IPS-11a (cell line): ENCODE measurements at regions not wholly inside any gene's neighbourhood (a gene's known extent, or its start where the extent isn't known, plus 50 kb on each side); places are given as distances from the start of the nearest gene placed in this dataset.
A peak's percentile ranks its signal among the peaks of the same experiment; 100 is the strongest.
"Not testable (repeated sequence)": the region's sequence is repeated elsewhere in the genome, so short reads cannot be mapped to it uniquely, and the experiment has no call there.

Experiments used
- H3K4me3 ChIP-seq: one replicate; pipeline ENCODE4 v1.5.1; 2013; ENCODE audit warnings: low read depth, low read length, control low read depth

DNA sequence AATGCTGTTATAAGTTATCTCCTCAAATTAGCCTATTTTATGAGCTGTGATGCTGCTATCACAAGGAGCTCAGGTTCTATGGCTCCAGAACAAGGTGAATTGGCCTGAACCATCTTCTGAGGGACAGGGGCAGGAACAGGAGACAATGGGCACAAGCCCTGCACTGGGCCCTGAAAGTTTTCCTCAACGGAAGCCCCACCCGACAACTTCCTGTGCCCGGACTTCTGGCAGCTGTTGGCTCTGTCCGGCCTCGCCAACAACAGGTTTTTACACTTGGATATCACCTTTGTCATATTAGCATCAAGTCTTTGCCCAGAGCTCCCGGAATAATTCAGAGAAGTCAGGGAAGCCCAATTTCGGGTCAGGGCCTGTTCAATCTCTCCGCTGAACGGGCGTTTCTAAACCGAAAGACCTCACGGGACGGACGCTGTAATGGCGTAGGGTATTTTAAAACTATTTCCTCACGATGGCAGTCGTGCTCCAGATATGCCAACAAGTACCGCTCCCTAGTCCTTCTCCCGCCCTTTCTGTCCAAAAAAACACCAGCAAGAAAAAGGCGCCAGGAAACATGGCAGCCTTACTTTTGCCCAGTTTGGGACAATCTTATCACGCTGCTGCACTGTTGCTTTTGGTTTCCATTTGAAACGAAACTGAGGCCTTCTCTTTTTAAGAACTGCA lies 201.0 kb upstream of the STK26 start:
- H3K4me3 ChIP-seq = no peak overlapping the region

DNA sequence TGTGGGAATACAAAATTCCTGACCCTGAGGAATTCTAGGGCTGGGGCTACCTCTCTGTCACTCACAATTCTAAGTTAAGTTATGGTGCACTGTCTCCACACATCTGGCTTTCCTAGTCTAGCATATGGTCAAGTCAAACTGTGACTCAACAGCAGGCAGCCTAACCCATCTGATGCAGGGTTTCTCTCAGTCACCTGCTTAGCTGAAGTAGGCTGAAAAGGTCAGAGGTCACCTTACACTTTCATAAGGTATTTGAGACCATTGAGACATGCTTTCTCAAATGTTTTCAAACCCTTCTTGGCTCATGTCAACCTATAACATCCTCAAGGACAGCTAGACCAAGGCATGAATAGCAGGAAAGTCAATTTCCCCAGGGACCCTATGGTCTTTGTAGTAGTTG lies 196.5 kb upstream of the STK26 start:
- H3K4me3 ChIP-seq = no peak overlapping the region

DNA sequence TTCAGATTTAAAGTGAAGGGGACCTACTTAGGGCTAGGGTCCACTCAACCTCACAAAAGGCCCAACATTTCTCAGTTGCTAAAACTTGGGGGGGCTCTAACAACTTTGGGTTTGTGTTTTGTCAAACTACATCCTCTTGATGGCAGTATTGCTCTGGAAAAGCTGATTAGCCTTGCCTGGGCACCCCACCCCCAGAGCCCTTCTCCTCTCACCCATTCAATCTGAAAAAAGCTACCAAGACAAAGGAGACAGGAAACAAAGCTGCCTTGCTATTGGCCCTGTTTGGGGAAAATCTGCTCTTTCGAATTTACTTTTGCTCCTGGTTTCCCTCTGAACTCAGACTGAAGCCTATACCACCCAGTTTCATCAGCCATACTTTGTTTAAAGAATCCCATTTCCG lies 195.2 kb upstream of the STK26 start:
- H3K4me3 ChIP-seq = peak overlapping the region; percentile 27

DNA sequence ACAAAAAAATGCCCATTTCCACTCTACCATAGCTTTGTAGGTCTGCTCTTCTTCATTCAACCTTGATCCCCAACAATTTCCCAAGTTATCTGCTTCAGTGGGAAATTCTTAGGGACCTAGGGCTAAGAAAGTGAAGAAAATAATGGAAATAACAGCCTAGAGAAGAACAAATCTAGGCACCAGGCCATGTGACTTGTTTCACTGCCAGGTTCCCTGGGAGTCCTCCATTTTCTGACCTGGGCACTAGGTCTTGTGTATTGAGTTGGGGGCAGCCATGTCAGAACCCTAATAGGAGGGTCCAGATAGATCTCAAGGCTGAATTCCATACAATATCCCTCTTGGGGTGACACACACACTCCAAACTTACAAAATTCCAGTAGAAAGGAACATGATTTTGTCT lies 194.6 kb upstream of the STK26 start:
- peak overlapping the region; percentile 69 for H3K4me3 ChIP-seq

DNA sequence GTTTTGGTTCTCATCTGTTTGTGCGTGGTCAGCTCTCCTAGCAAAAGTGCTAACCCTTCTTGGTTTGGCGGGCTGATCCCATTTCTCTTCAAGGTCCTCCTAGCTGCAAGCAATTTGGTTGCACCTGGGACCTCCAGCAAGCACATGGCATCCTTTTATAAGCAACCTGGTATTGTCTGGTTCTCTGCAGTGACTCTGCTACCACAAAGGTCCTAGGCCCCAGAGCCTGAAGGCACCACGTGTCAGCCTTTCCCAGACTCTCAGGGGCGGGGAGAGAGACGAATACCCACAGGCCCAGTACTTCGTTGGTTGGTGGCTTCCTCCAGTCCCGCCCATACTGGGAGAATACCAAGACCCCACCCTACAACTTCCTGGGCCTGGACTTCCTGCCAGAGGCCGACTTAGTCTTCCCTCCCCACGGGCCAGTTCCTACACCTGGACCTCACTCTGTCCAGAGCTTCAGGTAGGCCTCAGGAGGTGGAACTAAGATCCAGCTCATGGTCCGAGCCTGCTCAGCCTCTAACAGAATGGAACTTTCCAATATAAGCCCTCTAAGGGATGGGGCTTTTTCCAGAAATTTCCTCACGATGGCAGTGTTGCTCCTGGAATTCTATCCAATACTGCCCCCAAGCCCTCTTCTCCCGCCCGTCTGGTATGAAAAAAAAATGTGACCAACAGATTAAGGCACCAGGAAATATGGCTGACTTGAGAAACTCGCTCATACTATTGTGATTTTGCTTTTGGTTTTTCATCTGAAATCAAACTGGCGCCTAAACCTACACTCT lies 192.5 kb upstream of the STK26 start:
- peak overlapping the region; percentile 69 for H3K4me3 ChIP-seq

DNA sequence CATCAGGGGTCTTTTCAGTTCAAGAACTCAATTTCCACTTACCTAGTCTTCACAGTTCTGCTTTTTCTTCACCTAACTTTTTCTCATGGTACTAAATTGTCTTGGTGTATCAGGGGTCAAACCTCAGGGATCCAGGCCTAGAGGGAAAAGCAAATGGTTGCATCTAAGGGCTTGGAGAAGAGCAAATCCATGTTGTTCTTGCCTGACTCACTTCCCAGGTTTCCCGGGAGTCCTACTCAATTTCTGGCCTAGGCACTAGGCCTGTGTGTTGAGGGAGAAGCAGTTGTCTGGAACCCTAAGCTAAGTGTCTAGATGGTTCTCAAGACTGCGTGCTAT lies 191.9 kb upstream of the STK26 start:
- peak overlapping the region; percentile 29 for H3K4me3 ChIP-seq

DNA sequence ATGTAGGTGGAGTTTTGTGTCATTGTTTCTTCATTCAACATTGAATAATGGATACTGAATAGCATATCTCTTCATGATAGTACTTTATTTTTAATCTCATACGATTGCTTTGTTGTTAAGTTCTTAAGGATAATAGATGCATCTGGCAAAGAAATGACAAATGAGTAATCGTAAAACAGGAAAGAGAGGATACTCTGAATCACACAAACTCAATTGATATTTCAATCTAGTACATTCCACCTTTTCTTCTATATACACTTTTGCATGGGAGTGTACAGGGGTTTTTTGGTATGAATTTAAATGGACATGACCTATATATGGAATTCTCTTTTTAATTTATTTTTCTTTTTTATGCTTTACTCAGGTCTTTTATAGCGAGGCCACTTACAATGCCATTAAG lies 186.9 kb upstream of the STK26 start:
- H3K4me3 ChIP-seq = no peak overlapping the region

DNA sequence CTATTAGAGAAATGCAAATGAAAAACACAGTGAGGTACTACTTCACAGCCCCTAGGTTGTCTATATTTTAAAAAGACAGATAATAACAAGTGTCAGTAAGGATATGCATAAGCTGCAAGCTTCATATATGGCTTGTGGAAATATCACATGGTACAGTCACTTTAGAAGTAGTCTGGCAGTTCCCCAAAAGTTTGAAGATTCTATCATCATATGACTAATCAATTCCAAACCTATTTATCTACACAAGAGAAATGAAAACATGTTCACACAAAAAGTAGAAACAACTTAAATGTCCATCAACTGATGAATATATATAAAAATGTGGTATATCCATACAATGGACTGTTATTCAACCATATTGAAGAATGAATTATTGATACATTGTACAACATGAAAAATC lies 185.8 kb upstream of the STK26 start:
- H3K4me3 ChIP-seq = no peak overlapping the region

DNA sequence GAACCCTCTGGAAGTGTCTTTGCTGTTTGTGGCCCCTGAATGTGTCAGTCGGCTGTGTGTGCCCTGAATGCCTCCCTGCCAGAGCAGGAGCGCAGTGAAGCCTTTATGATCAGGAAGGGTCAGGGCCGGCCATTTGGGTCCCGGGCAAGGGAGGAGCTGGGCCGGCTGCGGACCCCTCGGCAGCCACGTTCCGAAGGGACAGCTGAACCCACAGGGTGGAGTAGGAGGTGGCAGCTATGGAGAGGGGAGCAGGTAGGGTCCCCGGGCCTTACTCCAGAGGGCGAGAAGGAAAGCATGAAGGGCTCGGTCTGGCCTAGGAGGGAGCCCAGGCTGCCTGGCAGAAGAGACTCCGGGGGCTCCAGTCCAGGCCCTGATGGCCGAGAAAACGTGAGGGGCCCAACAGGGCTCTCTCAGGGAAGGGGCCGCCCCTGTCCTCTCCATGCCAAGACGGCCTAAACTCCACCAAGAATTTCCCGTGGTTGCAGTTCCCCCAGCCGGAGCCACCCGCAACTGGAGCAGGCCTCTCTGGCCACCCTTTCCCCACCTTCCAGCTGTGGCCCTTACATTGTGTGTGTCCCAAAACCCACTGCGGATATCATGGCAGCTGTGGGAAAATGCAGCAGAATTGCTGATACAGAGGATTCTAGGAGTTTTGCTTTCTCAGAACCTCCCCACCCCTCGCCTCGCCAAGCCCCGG lies 182.2 kb upstream of the STK26 start:
- no peak overlapping the region for H3K4me3 ChIP-seq

DNA sequence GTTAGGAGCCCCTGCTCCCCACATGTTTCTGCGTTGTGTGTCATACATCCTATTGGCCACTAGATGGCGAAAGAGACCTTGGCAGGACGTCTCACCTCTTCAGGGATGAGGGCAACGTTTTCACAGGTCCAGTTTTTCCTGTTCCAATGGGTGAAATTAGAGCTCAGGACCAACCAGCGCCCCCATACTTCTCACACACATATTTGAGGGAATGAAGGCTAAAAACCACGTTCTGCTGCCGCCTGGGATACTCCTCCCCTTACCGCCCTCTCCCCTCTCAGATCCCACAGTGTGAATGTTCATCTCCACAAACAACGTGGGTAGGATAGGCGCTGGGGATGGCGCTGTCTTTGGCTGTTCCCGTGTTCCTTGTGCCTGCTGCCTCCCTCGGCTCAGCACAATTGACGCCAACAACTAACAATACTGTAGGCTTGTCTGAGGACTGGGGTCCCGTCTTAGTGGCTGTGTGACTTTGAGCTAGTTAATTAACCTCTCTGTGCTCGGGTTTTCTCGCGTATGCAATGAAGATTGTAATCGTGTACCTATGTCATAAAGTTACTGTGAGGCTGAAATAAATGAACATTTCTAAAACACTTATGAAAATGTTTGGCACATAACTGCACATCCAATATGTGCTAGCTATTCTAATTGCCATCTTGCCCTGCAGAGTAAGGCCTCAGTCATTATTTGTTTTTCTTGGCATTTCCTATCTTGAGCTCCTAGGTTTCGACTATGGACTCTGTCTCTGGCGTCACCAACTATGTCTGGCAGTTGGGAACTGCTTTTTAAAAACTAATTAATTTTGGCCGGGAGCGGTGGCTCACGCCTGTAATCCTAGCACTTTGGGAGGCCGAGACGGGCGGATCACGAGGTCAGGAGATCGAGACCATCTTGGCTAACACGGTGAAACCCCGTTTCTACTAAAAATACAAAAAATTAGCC lies 181.3 kb upstream of the STK26 start:
- H3K4me3 ChIP-seq = no peak overlapping the region

DNA sequence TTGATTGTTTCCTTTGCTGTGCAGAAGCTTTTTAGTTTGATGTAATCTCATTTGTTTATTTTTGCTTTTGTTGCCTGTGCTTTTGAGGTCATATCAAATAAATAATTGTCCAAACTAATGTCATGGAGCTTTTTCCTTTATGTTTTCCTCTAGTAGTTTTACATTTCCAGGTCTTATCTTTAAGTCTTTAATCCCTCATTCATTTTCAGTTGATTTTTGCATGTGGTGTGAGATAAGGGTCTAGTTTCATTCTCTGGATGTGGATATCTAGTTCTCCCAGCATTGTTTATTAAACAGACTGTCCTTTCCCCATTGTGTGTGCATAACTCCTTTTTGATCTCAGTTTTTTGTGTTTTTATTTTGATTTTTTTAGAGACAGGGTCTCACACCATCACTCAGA lies 179.1 kb upstream of the STK26 start:
- H3K4me3 ChIP-seq = no peak overlapping the region

DNA sequence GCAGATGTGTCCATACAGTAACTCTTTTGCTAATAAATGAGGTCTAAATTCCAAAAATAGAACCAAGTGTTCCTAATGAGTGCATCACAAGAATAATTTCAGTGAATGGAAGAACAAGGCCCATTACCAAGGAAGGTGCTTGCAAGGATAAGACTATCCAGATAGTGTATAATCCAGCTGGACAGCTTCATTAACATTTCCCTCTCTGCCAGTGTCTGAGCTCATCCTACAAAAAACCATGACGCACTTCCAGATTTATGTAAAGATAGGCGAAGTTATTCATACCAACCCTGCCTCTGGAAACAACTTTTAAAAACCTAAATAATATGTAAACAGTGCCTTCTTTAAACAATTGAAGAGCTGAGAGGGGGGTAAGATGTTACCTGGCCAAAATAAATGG lies 177.9 kb upstream of the STK26 start:
- no peak overlapping the region for H3K4me3 ChIP-seq

DNA sequence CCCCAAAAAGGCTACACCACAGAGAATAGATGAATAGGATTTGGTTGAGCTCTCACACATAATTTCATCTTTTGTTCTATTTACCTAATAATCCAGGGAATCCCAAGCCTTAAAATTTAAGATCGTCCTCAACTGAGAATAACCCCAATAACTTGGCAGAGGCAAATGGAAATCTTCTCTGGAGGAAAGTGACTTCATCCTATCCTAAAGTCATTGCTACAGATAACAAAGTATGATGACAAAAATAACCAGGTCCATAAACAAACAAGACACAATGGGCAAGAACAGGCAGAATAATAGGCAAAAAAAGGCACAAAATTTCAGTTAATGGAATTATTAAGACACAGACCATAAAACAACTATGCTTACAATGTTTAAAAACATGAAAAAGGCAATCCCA lies 177.3 kb upstream of the STK26 start:
- H3K4me3 ChIP-seq = no peak overlapping the region

DNA sequence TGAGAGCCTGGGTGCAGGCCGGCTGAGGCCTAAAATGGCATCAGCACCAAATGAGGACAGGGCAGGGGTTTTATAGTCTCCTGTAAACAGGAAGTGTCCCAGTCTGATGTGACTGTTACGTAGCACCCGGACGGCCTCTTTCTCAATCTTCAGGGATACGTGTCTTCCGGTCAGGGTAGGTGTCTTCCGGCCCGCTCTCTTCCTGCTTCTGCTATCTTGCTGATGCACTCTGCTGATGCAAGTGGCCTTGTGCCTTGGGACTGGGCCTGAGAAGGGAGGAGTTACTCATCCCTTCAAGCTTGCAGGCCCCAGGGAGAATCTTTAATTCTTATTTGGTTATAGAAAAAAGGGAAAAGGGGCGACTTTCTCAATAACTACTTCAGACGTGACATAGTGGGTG lies 172.1 kb upstream of the STK26 start:
- H3K4me3 ChIP-seq = not testable (repeated sequence)

DNA sequence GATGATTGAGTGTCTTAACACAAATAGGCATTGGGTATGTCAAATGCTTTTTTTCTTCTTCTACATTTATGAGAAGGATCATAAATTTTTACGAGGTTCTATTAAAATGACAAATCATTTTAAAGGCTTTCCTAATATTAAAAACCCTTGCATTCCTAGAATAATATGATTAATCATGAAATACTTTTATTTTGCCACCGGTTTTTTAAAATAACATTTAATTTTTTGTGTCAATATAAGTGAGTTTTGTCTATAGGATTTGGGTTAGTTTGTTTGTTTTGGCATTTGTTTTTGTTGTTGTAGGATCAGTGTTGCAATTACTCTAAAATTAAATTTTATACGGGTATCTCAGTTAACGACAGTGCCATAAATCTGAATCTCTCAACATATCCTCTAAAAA lies 169.7 kb upstream of the STK26 start:
- H3K4me3 ChIP-seq = no peak overlapping the region

DNA sequence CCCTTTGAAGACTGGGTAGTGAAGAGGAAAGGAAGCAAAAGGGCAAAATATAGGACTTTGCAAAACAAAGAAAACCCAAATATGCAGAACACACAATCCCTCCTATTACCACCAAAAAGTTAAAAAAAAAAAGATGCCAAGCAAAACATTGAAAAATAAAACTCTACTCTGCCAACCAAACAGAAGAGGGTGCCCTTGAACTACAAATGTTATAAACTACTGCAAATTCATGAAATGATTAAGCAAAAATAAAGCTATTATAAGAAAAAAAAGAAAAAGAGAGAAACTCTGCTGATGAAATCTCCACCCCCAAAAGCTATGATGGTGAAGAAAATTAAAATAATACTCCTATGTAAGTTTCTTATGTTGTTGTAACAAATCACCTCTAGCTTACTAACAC lies 168.5 kb upstream of the STK26 start:
- H3K4me3 ChIP-seq = no peak overlapping the region

DNA sequence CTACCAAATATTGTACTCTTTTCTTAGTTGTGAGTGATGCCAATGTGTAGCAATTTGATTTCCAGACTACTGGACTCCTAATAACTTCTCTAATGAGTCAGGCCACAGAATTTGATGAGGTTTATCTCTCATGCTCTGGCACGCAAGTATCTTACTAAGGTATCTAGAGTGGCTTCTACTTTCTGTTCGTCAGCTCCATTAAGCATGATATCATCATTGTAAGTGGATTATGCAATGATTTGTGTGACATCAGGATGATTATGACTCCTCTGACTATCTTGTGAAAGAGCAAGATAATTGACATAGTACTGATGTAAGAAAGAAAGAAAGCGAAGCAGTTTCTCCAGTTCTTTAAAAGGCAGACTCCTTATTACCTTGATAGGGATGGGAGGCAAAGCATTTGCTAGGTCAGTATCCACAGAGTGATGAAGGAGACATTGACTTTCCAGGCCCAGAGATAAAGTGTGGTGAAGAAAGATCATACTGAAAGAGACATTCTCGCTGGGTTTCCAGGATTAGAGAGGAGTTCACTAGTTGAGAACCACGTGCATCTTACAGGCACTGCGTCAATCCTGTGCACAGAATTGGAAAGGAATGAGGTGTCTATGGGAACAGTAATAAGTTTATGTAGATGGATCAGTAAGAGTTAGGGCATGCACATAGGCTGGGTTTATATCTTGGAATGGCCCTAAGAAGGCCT lies 161.9 kb upstream of the STK26 start:
- H3K4me3 ChIP-seq = no peak overlapping the region

DNA sequence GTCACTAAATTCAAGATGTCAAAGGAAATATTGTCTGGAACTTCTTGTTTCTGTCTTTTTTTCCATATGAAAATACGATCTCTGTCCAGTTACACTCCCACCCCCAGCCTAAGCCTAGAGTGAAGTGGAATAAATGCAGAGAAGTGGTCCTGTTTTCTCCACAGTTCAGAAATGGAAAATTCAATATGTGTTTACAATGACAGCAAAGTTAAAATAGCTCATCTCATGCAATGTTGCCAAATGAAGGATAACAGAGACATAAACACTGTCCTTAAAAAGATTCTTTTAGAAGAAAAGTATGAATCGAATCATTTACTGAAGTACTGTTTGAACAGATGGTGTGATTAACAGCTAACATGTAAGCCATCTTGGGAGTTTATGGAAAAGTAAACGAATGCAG lies 160.8 kb upstream of the STK26 start:
- no peak overlapping the region for H3K4me3 ChIP-seq

DNA sequence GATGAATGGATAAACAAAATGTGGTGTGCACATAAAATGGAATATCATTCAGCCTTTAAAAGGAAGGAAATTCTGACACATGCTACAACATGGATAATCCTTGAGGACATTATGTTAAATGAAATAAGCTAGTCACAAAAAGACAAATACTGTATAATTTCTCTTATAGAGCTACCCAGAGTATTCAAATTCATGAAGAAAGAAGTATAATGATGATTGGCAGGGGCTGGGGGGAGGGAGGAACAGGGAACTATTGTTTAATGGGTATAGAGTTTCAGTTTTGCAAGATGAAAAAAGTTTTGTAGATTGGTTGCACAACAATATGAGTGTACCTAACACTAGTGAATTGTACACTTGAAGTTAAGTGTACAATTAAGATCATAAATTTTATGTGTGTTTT lies 153.9 kb upstream of the STK26 start:
- H3K4me3 ChIP-seq = no peak overlapping the region

DNA sequence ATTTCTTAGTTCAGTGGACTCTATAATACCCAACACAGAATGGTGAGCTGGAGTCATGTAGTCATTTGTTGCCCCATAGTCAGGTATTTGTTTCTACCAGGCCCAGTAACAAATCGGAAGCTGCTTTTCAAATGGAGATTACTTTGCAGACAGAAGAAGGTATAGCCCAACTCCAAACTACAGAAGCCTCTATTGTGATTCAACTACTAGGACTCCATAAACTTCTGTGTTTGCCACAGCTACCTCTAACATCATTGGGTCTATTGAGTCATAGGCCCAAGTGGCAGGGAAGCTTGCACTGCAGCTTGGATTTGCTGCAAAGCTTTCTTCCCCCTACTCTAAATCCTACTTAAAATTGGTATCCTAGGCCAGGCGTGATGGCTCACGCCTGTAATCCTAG lies 148.8 kb upstream of the STK26 start:
- H3K4me3 ChIP-seq = no peak overlapping the region

DNA sequence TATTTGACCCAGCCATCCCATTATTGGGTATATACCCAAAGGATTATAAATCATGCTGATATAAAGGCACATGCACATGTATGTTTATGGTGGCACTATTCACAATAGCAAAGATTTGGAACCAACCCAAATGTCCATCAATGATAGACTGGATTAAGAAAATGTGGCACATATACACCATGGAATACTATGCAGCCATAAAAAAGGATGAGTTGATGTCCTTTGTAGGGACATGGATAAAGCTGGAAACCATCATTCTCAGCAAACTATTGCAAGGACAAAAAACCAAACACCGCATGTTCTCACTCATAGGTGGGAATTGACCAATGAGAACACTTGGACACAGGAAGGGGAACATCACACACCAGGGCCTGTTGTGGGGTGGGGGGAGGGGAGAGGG lies 147.3 kb upstream of the STK26 start:
- H3K4me3 ChIP-seq = not testable (repeated sequence)
